Head of caudate nucleus (tissue), 42 donors: ENCODE measurements at regions not wholly inside any gene's neighbourhood (a gene's known extent, or its start where the extent isn't known, plus 50 kb on each side); places are given as distances from the start of the nearest gene placed in this dataset.
"Not testable (repeated sequence)": the region's sequence is repeated elsewhere in the genome, so short reads cannot be mapped to it uniquely, and the experiment has no call there.

Experiments
- DNase-seq, 42 donors: peaks; one replicate each; pipeline versions ENCODE4 v3.0.0 to v3.0.0-alpha.2; 2020 to 2021; ENCODE audit warnings: mixed read lengths in 7 of 42
- intact Hi-C: fragments of 100-400 bp; cut with DNase I; formaldehyde crosslinking; loops from one replicate; pipeline ENCODE4 v1.15.0; 2022

DNA sequence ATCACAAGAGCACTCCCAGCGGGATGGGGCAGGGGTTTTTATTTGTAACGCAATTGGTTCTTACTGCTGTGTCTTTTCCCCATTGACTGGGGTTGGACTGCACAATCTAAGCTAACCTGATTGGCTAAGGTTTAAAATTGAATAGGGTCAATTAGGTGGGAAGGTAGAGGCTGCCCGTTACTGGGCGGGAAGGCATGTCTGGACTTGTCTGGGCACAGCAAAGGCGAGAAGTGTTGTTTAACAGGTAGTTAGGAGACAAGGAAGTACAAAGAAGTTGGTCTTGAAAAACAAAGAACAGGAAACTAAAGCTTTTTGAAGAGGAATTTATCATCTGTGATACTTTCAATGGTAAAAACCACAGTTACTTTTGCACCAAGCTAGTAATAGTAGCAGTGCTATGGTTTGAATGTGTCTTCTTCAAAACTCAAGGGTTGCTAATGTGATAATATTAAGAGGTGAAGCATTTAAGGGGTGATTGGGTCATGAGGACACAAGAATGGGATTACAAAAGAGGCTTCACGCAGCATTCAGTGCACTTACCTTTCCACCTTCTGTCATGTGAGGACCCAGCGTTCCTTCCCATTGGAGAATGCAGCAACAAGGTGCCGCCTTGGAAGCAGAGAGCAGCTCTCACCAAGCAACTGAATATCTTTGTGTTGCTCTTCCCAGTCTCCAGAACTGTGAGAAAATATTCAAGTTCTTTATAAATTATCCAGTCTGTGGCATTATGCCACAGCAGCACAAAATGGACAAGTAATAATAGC, 875.5 kb upstream of the SORCS1 start:
- no peak for DNase-seq

DNA sequence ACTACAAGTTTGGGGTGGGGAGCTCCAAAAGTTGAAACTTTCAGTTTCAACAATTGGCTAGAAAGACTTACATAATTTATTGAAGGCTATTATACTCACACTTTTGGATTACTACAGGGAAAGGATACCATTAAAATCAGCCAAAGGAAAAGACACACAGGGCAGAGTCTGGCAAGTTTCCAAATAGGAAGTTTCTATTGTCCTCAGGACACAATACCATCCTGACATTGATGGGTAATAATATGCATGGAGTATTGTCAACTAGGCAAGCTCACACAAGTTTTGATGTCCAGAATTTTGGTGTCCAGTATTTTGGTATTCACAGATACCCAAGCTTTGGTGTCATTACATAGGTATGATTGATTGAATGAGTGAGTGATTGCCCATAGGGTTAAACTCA, 872.6 kb upstream of the SORCS1 start:
- intact Hi-C loops = no loop called here
- DNase-seq = no peak

More for the DNA sequence above, 875.5 kb upstream of the SORCS1 start:
- intact Hi-C loops = no loop called here

DNA sequence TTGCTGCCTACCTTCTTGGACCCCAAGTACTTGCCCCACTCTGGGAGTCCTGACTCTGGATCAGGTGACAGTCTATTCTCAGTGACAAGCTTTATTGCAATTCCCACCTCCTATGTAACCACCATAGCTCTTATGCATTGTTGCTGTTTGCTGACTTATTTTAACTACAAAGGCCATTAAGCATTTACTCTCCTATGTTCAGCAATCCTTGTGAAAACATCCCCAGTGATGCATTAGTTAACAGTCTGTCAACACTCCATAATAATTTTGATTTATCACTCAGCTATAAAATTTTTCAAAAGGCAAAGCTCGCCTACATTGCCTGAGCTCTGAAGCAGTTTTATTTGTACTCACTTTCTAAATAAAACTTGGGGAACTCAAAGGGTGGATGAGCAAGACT, 871.8 kb upstream of the SORCS1 start:
- intact Hi-C loops = no loop called here

DNA sequence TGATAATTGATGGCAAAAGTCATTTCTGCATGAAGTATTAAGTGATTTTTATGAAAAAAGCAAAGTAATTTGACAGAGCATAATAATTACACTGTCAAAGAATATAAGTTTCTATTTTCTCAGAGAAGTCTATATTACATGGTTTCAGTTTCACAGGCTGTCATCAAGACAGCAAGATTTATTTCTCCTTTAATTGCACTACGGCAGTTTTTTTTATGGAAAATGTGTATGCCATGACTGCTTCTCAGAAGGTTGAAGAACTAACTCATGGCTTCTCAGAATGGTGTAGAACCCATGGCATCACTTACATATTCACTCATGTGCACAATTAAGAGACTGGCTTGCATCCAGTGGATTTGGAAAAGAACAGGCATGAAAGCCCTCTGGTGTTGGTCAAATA, 870.3 kb upstream of the SORCS1 start:
- intact Hi-C loops = no loop called here

More for the DNA sequence above, 871.8 kb upstream of the SORCS1 start:
- DNase-seq = no peak

DNA sequence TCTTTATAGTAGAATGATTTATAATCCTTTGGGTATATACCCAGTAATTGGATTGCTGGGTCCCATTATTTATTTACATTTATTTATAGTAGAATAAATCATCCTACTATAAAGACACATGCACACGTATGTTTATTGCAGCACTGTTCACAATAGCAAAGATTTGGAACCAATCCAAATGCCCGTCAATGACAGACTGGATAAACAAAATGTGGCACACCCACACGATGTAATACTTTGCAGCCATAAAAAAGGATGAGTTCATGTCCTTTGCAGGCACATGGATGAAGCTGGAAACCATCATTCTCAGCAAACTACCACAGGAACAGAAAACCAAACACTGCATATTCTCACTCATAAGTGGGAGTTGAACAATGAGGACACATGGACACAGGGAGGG, 869.0 kb upstream of the SORCS1 start:
- DNase-seq, intact Hi-C loops: not testable (repeated sequence)

More for the DNA sequence above, 870.3 kb upstream of the SORCS1 start:
- DNase-seq = no peak

DNA sequence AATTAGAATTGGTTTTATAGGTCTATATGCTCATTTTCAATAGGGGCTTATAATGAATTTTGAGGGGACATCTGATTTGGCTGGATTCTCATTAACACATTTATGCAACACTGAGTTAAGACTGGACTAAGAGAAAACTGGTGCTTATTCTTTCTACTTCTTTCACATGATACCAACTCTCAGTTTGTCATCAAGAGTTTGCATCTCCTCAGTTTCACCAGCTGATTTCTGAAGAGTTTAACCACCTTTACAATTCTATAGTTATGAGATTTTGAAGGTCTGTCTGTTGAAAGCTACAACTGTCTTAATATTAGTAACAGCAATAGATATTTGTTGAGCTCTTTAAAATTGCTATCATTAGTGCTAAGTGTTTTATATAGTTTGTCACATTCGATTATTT, 867.0 kb upstream of the SORCS1 start:
- intact Hi-C loops = no loop called here
- DNase-seq = no peak

DNA sequence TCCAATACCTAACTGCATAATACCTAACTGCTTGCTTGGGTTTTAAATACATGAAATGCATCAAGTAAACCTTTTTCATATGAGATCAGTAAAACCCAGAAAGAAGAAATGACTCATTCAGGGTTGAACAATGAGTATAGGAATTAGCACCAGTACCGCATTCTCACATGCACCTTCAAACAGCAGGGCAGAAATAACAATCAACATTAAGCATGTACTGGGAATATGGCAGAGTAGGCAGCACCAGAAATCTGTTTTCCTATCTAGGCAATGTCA, 850.3 kb upstream of the SORCS1 start:
- intact Hi-C loops = no loop called here
- no peak for DNase-seq

DNA sequence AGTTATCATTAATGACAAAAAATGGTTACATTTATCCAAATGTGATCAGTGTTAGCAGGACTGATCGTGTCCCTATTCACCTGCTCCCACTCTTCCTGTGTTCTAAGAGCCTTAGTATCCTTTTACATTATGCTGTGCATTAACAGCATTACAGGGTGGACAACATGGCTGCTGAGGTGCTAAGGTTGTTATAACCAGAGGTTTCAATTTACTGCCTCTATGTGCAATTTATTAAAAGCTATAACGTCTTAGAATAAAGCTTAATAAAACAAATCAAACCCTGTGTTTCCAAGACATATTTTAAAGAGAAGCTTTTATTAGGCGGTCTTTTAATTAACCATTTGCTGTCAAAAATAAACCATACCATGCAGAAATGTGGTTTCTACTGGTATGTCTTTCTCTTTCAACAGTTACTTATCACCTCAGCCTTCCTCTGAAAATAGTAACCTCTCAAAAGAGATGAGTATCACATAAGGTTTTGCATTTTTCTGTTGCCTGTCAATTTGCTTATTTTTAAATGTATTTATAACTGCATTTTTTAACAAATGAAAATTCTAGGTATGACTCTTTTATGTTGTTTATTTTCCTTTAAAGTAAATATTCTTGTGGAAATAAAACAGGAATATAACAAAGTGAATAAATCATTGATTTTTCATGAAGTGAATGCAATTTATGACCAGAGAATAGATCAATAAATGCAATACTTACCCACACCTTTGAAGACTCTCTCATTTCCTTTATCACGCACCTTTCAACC, 849.8 kb upstream of the SORCS1 start:
- intact Hi-C loops = no loop called here
- DNase-seq = no peak

DNA sequence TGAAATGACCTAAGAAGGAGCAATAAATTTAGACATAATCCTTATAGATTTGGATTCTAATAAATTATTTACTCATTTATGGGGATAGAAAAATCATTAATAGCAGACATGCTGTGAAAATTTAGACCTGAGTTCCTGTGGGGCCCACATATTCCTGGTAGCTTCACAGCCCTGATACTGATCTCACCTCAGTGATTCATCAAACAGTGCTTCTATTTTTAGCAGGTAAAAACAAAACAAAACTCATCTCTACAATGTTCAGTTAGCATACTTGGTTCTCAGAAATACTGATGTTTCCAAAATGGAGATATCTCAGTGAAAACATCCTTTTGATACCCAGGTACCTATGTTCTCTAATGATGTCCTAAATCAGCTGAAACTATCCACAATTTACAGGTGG, 841.1 kb upstream of the SORCS1 start:
- no peak for DNase-seq
- intact Hi-C loops = no loop called here

DNA sequence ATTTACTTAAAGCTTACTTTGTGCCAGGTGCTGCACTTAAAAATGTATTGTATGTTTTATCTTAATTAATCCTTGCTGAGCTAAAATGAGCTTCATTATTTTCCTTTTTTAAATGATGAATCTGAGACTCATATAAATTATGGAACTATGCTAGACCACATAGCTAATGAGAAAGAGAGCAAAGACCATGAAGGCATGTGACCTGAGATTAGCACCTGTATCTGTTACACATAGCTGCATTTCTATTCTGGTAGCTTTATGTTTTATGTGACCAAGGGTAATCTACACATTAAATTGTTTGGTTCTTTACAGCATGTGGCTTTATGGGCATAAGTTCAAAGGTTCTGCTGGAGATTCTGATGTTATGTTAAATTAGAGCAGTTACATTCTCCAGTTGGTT, 839.1 kb upstream of the SORCS1 start:
- no peak for DNase-seq
- intact Hi-C loops = no loop called here

DNA sequence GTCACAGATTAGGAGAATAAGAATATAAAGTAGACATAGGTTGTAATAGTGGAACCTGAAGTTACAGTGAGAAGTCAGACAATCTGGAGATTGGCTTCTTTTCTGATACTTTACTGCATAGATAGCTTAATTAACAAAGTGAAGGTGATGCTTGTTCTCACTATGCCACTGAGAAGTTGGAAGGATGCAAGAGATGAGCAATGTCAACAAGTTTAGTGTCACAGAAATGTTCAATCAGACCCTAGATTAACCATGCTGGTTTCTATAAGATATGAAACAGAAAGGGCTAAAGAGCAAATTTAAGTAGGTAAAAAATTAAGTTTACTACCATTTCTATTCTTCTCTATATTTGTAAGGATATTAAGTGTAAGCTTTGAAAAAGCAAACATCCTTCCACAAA, 838.6 kb upstream of the SORCS1 start:
- intact Hi-C loops = no loop called here
- DNase-seq = no peak

DNA sequence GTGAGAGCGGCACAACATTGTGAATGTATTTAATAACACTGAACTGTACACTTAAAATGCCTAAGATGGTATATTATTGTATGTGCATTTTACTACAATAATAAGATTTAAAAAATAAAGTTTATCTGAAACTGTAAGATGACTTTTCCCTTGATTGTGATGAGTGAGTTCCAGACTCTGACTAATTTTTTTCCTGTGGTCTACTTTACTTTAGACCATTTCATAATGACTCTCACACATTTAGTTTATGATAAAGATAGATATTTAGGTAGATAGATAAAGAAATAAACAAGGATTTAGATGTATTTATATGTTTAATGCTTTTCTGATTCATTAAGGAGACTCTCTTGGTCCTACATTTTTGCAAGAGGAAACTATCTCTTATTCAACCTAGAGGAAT, 835.9 kb upstream of the SORCS1 start:
- intact Hi-C loops = no loop called here

DNA sequence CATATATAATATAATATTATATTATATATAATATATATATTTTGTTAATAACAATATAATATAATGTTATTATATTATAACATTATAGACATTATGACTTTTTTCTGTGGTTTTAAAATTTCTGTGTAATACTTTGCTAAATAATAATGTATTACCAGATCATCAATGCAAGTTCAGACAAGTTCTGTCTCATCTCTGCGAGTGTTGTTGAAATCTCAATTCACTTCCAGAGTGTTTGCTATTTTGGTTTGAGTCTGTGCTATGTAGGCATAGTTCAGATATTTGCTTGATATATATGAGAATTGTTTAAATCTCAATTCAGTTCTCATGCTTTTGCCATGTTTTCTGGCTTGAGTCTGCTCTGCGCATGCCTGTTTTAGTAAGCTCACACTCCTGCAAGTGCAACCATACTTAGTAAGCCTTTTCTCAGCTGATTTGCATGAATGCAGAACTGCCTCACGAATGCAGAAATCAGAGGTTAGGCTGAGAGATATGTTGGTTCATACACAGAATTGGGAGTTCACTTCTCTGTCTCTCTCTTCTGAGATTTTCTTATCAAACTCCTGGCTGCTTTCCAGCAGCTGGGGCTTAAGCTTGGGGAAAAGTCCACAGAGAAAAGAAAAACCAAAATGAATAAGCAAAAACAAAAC, 830.2 kb upstream of the SORCS1 start:
- no peak for DNase-seq
- intact Hi-C loops = no loop called here

More for the DNA sequence above, 835.9 kb upstream of the SORCS1 start:
- no peak for DNase-seq

DNA sequence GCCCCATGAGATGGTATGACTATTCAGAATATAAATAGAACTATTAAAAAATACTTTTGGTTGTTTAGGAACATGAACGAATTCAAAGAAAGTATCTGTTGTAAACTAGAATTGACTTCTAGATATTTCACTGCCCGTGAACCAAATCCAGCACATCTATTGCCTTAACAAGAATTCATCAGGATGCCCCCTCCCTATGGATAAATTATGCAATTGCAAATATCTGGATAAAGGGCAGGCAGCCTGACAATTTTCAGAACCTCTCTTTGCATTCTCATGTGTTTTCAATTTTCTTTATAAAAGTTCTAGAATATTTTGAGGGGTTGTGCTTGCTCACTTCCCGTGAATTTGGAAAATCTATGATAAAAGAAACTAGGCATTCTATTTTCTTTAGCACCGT, 822.1 kb upstream of the SORCS1 start:
- DNase-seq = no peak
- intact Hi-C loops = no loop called here

DNA sequence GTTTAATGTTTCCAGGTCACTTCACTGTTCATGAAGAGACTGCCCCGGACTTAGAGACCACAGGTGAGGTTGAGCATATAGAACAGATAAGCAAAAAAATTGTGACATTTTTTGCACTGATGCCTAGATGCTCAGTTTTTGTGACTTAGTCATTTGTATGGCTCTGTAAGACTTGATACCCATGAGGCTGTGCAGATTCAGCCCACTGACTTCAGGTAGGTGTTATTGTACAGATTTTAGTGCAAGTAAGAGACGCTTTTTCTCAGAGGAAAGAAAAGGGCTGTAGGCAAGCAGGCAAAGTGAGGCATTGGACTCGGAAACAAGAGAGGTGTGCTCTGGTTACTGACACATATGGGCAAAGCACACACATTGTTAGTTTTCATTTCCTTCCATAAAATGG, 820.1 kb upstream of the SORCS1 start:
- DNase-seq = peak in 11 of 42 donors; percentile 10 to 68 (median 25)
- intact Hi-C loops = no loop called here

DNA sequence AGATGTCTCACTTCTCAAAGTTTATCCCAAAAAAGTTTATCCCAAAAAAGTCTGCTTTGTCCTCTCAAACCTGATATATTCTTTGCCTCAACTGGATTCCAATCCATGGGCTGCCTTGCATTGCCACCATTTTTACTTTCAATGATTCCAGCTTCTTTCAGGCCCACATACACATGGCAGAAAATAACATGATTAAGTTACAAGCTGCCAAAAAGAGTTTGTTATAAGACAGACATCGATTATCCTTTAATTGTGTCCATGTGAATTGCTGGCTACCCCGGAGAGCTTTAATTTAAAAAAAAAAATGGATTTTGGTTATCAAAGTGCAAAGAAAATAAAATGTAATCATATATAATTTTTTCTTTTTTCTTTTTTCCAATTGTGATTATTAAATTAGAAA, 819.6 kb upstream of the SORCS1 start:
- intact Hi-C loops = no loop called here
- no peak for DNase-seq

DNA sequence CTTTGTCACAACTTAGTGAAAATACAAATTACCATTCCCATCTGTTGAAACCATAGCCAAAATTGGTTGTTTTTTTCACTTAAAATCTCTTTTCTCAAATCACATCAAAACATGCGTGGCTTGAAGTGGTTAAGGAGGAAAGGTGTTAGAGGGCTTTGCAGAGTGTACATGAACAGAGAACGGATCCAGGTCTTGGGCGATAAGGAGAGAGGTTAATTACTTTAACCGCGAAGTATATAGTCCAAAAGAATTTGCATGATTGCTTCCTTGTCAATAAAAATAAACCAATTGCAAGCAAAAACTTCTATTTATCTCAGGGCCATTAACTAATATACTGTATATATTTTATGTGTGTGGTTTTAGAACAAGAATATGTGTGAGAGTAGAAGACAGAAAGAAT, 813.9 kb upstream of the SORCS1 start:
- no peak for DNase-seq
- intact Hi-C loops = no loop called here

DNA sequence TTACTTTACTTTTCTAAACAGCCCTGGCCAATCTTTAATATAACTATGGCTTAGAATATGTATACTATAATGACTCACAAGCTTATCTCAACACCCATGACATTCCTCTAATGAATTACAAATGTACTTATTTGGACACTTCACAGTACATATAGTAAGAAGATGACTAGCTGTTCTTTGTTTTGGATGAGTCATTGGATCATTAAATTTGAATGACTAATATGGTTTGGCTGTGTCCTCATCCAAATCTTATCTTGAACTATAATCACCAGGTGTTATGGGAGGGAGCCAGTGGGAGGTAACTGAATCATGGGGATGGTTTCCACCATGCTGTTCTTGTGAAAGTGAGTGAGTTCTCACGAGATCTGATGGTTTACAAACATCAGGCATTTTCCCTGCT, 807.5 kb upstream of the SORCS1 start:
- no peak for DNase-seq
- intact Hi-C loops = no loop called here

DNA sequence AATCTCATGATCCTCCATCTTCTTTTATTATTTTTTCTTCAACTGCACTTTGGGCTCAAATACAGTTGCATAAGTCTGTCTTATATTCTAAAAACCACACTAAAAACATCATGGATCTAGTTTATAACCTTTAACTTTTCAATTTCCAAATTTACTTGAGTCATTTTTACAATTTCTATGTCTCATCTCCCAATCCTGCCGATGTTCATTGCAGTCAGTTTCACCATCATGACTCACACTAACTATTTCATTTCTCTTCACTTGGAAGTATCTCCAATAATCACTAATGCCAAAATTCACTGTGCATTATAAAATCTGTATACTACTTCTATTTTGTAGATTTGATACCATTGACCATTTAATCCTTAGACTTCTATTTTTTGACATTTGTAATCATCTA, 806.9 kb upstream of the SORCS1 start:
- no peak for DNase-seq
- intact Hi-C loops = no loop called here

DNA sequence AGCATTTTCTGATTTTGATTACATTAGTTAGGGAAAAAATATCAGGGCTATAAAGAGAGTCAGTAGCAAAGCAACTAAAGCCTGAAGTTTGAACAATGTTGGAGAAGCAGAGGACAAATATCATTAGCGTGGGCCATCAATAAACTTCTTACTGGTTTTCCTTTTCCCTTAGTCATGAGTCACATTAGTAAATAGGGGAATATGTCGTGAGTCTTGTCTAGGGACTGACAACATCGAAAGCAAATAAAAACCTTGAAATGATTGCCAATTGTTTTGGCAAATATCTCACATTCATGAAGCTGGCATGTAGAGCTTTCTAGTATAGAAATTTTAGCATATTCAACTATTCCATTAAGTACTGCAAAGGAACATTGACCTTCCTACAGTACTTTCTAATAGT, 806.0 kb upstream of the SORCS1 start:
- DNase-seq = no peak
- intact Hi-C loops = no loop called here

DNA sequence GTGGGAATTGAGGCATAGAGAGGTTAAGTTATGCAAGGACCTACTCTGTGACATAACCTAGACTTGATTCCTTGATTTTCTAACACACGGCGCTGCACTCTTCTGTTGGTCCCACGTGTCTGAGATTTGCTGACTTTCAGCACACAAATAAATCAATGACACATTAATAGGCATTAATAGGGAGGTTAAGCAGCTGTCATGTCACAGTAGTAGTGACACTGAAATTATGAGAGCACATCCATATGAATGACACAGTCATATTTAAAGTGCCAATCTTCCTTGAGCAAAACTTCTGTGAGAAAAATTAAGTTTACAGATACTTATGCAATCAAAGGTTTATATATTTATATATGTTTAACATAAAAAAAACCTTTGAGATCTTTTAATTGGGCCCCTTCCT, 805.4 kb upstream of the SORCS1 start:
- DNase-seq = peak in 2 of 42 donors; percentile 8 to 10
- intact Hi-C loops = no loop called here
